Activated CD4-positive, CD25-positive, alpha-beta regulatory T cell treated with anti-CD3 and anti-CD28 coated beads, Interleukin-2, amount 50 U/mL, for 16 hours (primary cell): ENCODE measurements at regions not wholly inside any gene's neighbourhood (a gene's known extent, or its start where the extent isn't known, plus 50 kb on each side); places are given as distances from the start of the nearest gene placed in this dataset.

ENCODE experiments used
- DNase-seq: peaks from one replicate; pipeline ENCODE4 v3.0.0-alpha.2; 2020; ENCODE audit warnings: low read depth, low spot score

- no peak for DNase-seq
Measured at GRCh38 chr2:133768256-133768655, 200.0 kb upstream of the NCKAP5 start.

GRCh38 chr2:133768658-133769435 is 200.6 kb upstream of the NCKAP5 start:
- DNase-seq: no peak

GRCh38 chr2:133773854-133774653 is 205.8 kb upstream of the NCKAP5 start:
- no peak for DNase-seq

DNA sequence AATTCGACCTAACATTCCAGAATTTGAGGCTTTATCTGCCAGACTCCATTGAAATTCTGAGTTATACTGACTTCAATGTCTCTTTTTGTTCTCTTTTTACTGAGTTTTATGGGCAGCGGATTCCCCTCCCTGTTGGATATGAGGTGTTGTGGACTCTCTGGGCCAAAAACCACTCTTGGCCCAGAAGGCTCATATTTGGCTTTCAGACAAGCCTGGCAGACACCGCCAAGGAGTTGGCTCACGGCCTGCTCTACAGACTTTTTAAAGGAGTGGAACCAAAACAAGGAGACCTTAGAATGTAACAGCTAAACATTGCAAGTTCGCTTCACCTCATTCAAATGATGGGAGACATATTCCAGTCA is 206.4 kb upstream of the NCKAP5 start:
- DNase-seq: no peak

GRCh38 chr2:133776936-133777573 is 208.8 kb upstream of the NCKAP5 start:
- DNase-seq: no peak

GRCh38 chr2:133777574-133777960 is 209.3 kb upstream of the NCKAP5 start:
- DNase-seq: no peak

DNA sequence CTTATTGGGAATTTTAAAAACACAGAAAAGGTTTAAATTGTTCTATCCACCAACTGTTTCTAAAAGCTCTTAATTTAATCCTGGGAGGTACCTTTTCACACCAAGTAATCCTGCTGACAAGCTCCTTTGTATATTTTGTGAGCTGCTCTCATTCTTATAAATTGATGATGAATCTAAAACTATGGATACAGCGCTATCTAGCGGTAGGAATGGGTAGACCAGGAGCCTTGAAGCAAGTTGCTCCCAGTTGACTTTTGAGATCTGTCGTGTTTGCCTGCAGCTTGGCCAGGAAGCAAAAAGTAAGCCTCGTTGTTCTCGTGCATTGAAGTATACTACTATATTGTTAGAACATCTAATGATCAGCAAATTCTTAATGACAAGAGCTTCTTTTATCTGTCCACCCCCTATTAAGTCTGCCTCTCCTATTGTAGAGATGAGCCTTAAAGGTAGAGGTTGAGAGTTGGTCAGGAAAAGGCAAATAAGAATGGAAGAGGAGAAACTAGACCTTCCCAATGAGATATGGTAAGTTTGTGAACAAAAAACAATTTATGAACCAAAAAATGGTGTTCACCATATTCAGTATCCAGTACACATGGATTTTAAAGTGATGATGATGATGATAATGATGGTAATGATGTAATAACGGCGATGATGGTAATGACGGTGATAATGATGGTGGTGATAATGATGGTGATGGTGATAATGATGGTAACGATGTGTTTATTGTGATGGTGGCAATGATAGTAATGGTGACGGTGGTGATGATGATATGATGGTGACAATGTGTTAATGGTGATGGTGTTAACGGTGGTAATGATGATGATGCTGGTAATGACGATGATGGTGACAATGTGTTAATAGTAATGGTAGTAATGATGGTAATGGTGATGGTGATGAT is 212.1 kb upstream of the NCKAP5 start:
- DNase-seq: no peak

GRCh38 chr2:133780997-133781513 is 212.8 kb upstream of the NCKAP5 start:
- DNase-seq: no peak

DNA sequence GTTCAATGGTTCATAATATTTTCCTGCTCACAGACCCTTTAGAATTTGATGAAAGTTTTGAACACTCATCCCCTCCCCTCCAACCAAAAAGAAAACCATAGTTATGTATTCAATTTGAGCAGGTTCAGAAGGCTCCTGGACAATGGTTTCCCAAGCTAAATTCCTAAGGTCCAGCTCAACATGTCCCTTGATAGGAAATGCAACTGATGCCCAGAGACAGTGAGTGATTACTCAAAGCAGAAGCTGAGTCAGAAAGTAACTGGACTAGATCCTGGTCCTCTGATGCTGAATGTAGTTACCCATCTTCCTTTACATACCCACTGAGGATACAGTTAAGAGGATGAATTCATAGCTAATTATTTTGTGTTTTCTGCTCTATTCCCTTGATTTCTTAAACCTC is 218.9 kb upstream of the NCKAP5 start:
- no peak for DNase-seq

DNA sequence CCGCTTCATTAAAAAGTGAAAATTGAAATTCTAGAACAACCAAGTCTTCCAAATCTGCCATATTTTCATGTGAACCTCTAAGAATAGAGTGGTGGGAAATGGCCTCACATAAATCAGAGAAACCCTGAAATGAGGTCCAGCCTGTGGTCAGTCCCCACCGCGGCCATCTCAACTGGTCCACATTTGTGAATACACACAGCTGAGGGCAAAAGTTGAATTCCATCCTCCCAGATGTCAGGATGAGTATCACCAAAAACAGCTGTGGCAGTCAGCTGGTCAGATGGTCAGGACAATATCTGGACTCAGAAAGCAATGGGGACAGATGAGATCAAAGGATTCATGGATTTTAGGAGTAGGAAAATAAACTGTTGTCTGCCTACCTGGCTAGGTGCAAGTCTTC is 219.4 kb upstream of the NCKAP5 start:
- DNase-seq: no peak

DNA sequence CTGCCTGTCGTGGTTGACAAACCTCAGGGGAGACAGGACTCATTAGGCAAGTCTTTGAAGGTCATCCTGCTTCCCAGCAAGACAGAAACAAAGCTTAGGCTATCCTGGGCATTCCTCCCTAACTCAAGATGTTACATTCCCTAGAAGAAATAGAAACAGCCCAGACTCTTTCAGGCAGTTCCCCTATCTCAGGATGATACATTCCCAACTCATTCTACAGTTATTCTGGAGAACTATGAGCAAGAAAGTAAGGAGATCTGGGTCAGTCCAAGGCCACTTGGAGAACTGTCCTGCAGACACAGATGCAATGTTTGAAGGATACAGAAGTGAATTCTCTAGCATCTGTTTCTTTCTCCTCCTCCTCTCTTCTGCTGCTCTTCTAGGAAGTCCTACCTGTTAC is 220.1 kb upstream of the NCKAP5 start:
- DNase-seq: no peak

DNA sequence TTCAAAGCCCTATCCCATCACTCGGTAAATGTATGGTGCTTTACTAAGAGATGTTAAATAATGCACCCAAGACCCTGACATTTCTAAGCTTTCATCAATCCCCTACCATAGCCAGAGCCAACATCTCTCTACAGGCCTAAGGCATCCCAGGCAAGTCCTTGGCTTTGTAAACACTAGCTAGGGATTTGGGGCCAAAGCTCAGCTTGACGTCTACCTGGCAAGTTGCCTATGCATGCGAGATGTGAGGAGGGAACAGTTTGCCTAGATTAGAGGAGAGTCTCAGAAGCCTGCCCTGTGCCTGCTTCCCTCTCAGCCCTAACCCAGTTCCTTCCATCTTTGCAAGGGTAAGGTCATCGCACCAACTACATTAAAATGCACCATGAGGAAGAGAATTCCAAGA is 221.5 kb upstream of the NCKAP5 start:
- no peak for DNase-seq

DNA sequence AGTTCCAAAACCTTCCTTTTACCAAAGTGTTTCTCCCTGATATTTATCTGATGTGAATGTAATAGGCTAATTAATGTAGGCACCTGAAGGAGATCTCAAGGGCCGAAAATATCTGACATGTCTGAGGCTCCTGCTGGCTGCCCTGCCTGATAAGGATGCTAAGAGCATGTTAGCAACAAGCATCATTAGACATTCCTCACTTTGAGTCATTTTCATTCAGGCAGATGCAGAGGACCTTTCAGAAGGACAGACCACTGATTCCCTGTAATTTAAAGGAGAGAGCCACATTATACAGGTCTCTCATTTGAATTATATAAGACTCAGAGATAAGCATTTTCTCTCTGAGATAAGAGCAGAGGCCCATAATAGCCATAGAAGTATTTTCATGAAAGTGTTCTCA is 222.4 kb upstream of the NCKAP5 start:
- no peak for DNase-seq

- DNase-seq: no peak
Measured at GRCh38 chr2:133791191-133791590, 222.9 kb upstream of the NCKAP5 start.

DNA sequence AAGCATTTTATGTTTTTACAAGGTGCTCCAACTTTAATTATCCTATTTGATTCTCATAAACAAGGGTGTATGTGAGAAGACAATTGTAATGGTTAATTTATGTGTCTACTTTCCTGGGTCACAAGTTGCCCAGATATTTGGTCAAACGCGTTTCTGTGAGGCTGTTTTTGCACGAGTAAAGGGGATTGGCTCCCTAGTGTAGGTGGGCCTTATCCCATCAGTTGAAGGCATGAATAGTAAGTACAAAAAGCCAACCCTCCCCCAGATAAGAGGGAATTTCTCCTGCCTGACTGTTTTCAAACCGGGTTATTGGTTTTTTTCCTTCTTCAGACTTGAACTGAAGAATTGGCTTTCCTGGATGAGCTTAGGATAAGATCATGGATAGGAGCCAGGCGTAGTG is 224.0 kb upstream of the NCKAP5 start:
- no peak for DNase-seq

- no peak for DNase-seq
Measured at GRCh38 chr2:133794114-133794513, 225.9 kb upstream of the NCKAP5 start.

DNA sequence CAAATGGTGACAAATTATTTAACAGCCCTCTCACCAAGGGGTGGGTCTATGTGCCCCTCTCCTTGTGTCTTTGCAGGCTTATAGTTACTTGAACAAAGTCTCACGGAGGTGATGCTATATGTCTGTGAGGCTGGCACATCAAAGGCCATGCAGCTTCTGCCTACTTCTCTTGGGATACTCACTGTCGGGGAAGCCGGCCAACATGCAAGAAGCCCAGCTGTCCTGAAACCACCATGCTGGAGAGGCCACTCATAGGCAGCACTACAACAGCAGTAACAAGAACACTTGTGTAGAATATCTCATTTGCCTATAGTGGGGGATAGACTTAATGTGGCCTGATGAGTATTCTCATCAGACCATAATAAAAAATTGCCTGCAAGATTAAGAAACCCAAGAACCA is 233.7 kb upstream of the NCKAP5 start:
- DNase-seq: no peak

DNA sequence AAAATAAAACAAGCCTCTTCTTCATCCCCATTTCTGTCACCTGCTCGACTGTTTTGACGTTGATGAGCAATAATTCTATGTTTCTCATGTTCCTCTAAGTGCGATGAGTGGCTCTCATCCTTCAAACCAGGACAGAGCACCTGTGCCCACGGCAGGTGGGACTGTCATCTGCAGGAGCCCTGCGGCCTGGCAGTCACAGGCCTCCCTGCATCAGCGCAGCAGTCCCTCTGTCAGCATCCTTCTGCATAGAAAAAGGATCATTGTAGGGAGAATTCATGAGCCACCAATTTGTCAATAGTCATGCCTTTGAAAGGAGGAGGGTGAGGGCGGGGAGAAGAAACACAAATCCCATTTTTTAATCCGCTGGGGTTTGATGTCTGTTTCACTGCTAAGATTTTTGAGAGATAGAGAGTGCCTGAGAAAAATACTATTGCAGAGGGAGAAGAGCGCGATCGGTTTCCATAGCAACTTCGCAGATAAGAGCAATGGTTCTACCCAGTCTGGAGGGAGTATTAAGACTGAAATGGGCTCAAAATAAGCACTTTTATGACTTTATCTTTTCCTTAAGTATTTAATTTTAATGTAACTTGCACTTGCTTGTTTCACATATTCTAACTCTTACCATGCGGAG is 234.3 kb upstream of the NCKAP5 start:
- DNase-seq: no peak

DNA sequence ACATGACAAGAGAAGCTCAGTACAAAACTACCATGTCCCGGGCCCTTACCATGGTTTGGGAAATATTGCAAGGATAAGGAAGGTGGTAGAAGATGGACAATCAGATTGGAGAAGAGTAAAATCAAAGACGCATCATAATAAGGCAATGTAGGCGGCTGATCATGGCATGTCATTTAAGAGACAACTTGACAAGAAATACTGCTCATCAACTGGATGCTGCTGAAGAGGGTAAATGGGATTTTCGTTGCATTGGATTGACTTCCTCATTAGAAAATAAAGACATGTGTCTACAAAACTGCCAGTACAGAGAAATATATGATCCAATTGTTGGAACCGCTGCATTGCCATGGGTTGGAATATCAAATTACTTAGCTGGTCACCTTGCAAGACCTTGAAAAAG is 238.3 kb upstream of the NCKAP5 start:
- DNase-seq: no peak

- DNase-seq: no peak
Measured at GRCh38 chr2:133809485-133809884, 241.2 kb upstream of the NCKAP5 start.

DNA sequence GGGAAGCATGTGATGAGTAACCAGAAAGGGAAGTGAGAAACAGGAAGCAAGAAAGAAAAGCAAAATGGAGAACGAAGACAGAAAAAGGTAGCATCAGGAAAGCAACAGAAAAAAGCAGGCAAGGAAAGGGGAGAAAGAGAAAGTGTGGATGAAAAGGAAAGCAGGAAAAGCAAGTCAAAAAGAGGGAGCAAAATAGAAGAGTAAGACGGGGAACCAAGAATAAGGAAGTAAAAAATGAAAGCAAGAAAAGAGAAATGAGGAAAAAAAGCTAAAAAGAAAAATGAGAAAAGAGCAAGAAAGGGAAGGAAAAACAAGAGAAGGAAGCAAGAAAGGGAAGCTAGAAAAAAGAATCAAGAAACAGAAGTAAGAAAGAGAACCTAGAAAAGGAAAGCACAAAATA is 242.3 kb upstream of the NCKAP5 start:
- no peak for DNase-seq
